ENCODE measurements at regions not wholly inside any gene's neighbourhood (a gene's known extent, or its start where the extent isn't known, plus 50 kb on each side); places are given as distances from the start of the nearest gene placed in this dataset.

GRCh38 chr5:6315580-6315979, 62.8 kb downstream of the MED10 start:
- peaks cover 61% of the 10 kb centered on the region for H3K27me3 Mint-ChIP-seq (ENCODE audit: low read depth, unreplicated experiment)
- no peaks in the 10 kb centered on the region for H3K9me3 ChIP-seq (ENCODE audit: insufficient read depth, low read depth, low read length)
- no peak overlapping the region for H3K4me3 Mint-ChIP-seq (ENCODE audit: unreplicated experiment)
- no peaks in the 10 kb centered on the region for H3K27me3 ChIP-seq (ENCODE audit: insufficient read depth, low read length)
- H4K20me1 ChIP-seq (ENCODE audit: insufficient read depth, low read length), result no peaks in the 10 kb centered on the region
- DNase-seq (ENCODE audit: low read depth), result no peak
- no peak overlapping the region for H3K4me3 ChIP-seq (ENCODE audit: insufficient read depth, low read depth, low read length)
- no peak overlapping the region for H3K27ac Mint-ChIP-seq (ENCODE audit: unreplicated experiment)
- no peaks in the 10 kb centered on the region for H3K36me3 Mint-ChIP-seq (ENCODE audit: low read depth, unreplicated experiment)
- H3K79me2 ChIP-seq (ENCODE audit: insufficient read depth, low read length), result no peaks in the 10 kb centered on the region
- no peak overlapping the region for H3K4me2 ChIP-seq (ENCODE audit: low read length)
- FAIRE-seq, result no peak
- no peak for TF ChIP-seq EZH2 (IDR thresholded peaks at IDR 0.05; ENCODE audit: insufficient read depth, low read length)
- TF ChIP-seq, protein P1, sequence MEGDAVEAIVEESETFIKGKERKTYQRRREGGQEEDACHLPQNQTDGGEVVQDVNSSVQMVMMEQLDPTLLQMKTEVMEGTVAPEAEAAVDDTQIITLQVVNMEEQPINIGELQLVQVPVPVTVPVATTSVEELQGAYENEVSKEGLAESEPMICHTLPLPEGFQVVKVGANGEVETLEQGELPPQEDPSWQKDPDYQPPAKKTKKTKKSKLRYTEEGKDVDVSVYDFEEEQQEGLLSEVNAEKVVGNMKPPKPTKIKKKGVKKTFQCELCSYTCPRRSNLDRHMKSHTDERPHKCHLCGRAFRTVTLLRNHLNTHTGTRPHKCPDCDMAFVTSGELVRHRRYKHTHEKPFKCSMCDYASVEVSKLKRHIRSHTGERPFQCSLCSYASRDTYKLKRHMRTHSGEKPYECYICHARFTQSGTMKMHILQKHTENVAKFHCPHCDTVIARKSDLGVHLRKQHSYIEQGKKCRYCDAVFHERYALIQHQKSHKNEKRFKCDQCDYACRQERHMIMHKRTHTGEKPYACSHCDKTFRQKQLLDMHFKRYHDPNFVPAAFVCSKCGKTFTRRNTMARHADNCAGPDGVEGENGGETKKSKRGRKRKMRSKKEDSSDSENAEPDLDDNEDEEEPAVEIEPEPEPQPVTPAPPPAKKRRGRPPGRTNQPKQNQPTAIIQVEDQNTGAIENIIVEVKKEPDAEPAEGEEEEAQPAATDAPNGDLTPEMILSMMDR (IDR thresholded peaks at IDR 0.05; ENCODE audit: insufficient read depth, low read depth, low read length), result no peak
- H3K36me3 ChIP-seq (ENCODE audit: insufficient read depth, low read length), result no peaks in the 10 kb centered on the region
- H3K27ac ChIP-seq (ENCODE audit: low read depth, low read length), result no peak overlapping the region
- H3K4me1 Mint-ChIP-seq (ENCODE audit: low read depth, unreplicated experiment), result no peaks in the 10 kb centered on the region
- H2AFZ ChIP-seq (ENCODE audit: low read depth, low read length), result no peak overlapping the region
- no peak overlapping the region for H3K9ac ChIP-seq (ENCODE audit: low read length)
- peaks cover 2% of the 10 kb centered on the region for H3K9me3 Mint-ChIP-seq (ENCODE audit: unreplicated experiment)
- no peaks in the 10 kb centered on the region for H3K4me1 ChIP-seq (ENCODE audit: insufficient read depth, low read length)

- FAIRE-seq (no peak), DNase-seq (ENCODE audit: low read depth) (no peak)
- no peak overlapping the region for H3K27ac ChIP-seq (ENCODE audit: low read depth, low read length)
- no peaks in the 10 kb centered on the region for H3K79me2 ChIP-seq (ENCODE audit: insufficient read depth, low read length)
- TF ChIP-seq, protein P1 (IDR thresholded peaks at IDR 0.05; ENCODE audit: insufficient read depth, low read depth, low read length), result no peak
- H3K9me3 ChIP-seq (ENCODE audit: insufficient read depth, low read depth, low read length), result peaks cover 2% of the 10 kb centered on the region
- no peak overlapping the region for H3K4me2 ChIP-seq (ENCODE audit: low read length)
- H3K4me1 Mint-ChIP-seq (ENCODE audit: low read depth, unreplicated experiment), result no peaks in the 10 kb centered on the region
- no peak overlapping the region for H3K9ac ChIP-seq (ENCODE audit: low read length)
- H3K4me3 Mint-ChIP-seq (ENCODE audit: unreplicated experiment), result no peak overlapping the region
- no peaks in the 10 kb centered on the region for H3K9me3 Mint-ChIP-seq (ENCODE audit: unreplicated experiment)
- no peaks in the 10 kb centered on the region for H3K27me3 ChIP-seq (ENCODE audit: insufficient read depth, low read length)
- no peaks in the 10 kb centered on the region for H3K4me1 ChIP-seq (ENCODE audit: insufficient read depth, low read length)
- H3K27me3 Mint-ChIP-seq (ENCODE audit: low read depth, unreplicated experiment), result peaks cover 49% of the 10 kb centered on the region
- no peaks in the 10 kb centered on the region for H4K20me1 ChIP-seq (ENCODE audit: insufficient read depth, low read length)
- H3K36me3 Mint-ChIP-seq (ENCODE audit: low read depth, unreplicated experiment), result no peaks in the 10 kb centered on the region
- no peak overlapping the region for H3K27ac Mint-ChIP-seq (ENCODE audit: unreplicated experiment)
- no peak overlapping the region for H3K4me3 ChIP-seq (ENCODE audit: insufficient read depth, low read depth, low read length)
- H3K36me3 ChIP-seq (ENCODE audit: insufficient read depth, low read length), result no peaks in the 10 kb centered on the region
- no peak overlapping the region for H2AFZ ChIP-seq (ENCODE audit: low read depth, low read length)
Measured at GRCh38 chr5:6311568-6312501, 66.5 kb downstream of the MED10 start.

GRCh38 chr5:6309949-6310348, 68.4 kb downstream of the MED10 start:
- DNase-seq (ENCODE audit: low read depth) (no peak), FAIRE-seq (no peak)
- no peak overlapping the region for H2AFZ ChIP-seq (ENCODE audit: low read depth, low read length)
- H4K20me1 ChIP-seq (ENCODE audit: insufficient read depth, low read length), result no peaks in the 10 kb centered on the region
- peaks cover 41% of the 10 kb centered on the region for H3K27me3 Mint-ChIP-seq (ENCODE audit: low read depth, unreplicated experiment)
- H3K4me3 Mint-ChIP-seq (ENCODE audit: unreplicated experiment), result no peak overlapping the region
- H3K9ac ChIP-seq (ENCODE audit: low read length), result no peak overlapping the region
- no peaks in the 10 kb centered on the region for H3K4me1 Mint-ChIP-seq (ENCODE audit: low read depth, unreplicated experiment)
- TF ChIP-seq EZH2 (IDR thresholded peaks at IDR 0.05; ENCODE audit: insufficient read depth, low read length), result no peak
- TF ChIP-seq, protein P1 (IDR thresholded peaks at IDR 0.05; ENCODE audit: insufficient read depth, low read depth, low read length), result no peak
- peaks cover 2% of the 10 kb centered on the region for H3K9me3 ChIP-seq (ENCODE audit: insufficient read depth, low read depth, low read length)
- H3K4me1 ChIP-seq (ENCODE audit: insufficient read depth, low read length), result no peaks in the 10 kb centered on the region
- H3K27me3 ChIP-seq (ENCODE audit: insufficient read depth, low read length), result no peaks in the 10 kb centered on the region
- H3K4me2 ChIP-seq (ENCODE audit: low read length), result no peak overlapping the region
- no peaks in the 10 kb centered on the region for H3K79me2 ChIP-seq (ENCODE audit: insufficient read depth, low read length)
- no peaks in the 10 kb centered on the region for H3K36me3 Mint-ChIP-seq (ENCODE audit: low read depth, unreplicated experiment)
- no peak overlapping the region for H3K4me3 ChIP-seq (ENCODE audit: insufficient read depth, low read depth, low read length)
- no peak overlapping the region for H3K27ac ChIP-seq (ENCODE audit: low read depth, low read length)
- no peaks in the 10 kb centered on the region for H3K36me3 ChIP-seq (ENCODE audit: insufficient read depth, low read length)
- no peak overlapping the region for H3K27ac Mint-ChIP-seq (ENCODE audit: unreplicated experiment)
- H3K9me3 Mint-ChIP-seq (ENCODE audit: unreplicated experiment), result no peaks in the 10 kb centered on the region
